ENCODE measurements at regions not wholly inside any gene's neighbourhood (a gene's known extent, or its start where the extent isn't known, plus 50 kb on each side); places are given as distances from the start of the nearest gene placed in this dataset.

- TF ChIP-seq CTCF (IDR thresholded peaks at IDR 0.05; ENCODE audit: insufficient read depth, low read length, poor library complexity, severe bottlenecking): no peak
- no peak for TF ChIP-seq EZH2phosphoT487 (conservative IDR thresholded peaks at IDR 0.05; ENCODE audit: low read length)
These were observed 1277.1 kb upstream of the MIR17HG start for GRCh38 chr13:90070362-90070761.
